ENCODE measurements at regions not wholly inside any gene's neighbourhood (a gene's known extent, or its start where the extent isn't known, plus 50 kb on each side); places are given as distances from the start of the nearest gene placed in this dataset.

GRCh38 chr1:98068016-98068415 lies 147.2 kb upstream of the DPYD start:
- in situ Hi-C loops (cut with HindIII; ENCODE audit: low sequenced_read_pairs), result no loop called here
- no peak for DNase-seq (ENCODE audit: low spot score)

- in situ Hi-C loops (cut with HindIII; ENCODE audit: low sequenced_read_pairs), result no loop called here
- DNase-seq (ENCODE audit: low spot score), result no peak
Observed at GRCh38 chr1:98066911-98067310, 146.1 kb upstream of the DPYD start.

GRCh38 chr1:98059620-98060019 lies 138.8 kb upstream of the DPYD start:
- in situ Hi-C loops (cut with HindIII; ENCODE audit: low sequenced_read_pairs), result no loop called here
- DNase-seq (ENCODE audit: low spot score), result no peak

- no peak for DNase-seq (ENCODE audit: low spot score)
- in situ Hi-C loops (cut with HindIII; ENCODE audit: low sequenced_read_pairs), result no loop called here
Observed at GRCh38 chr1:98058676-98059075, 137.8 kb upstream of the DPYD start.

GRCh38 chr1:98057236-98057910 lies 136.5 kb upstream of the DPYD start:
- DNase-seq (ENCODE audit: low spot score), result no peak
- in situ Hi-C loops (cut with HindIII; ENCODE audit: low sequenced_read_pairs), result no loop called here

GRCh38 chr1:98056781-98057180 lies 135.9 kb upstream of the DPYD start:
- no peak for DNase-seq (ENCODE audit: low spot score)
- in situ Hi-C loops (cut with HindIII; ENCODE audit: low sequenced_read_pairs), result no loop called here

GRCh38 chr1:98055457-98055856 lies 134.6 kb upstream of the DPYD start:
- no peak for DNase-seq (ENCODE audit: low spot score)
- in situ Hi-C loops (cut with HindIII; ENCODE audit: low sequenced_read_pairs), result no loop called here

GRCh38 chr1:98054786-98055185 lies 134.0 kb upstream of the DPYD start:
- in situ Hi-C loops (cut with HindIII; ENCODE audit: low sequenced_read_pairs), result no loop called here
- DNase-seq (ENCODE audit: low spot score), result no peak

- in situ Hi-C loops (cut with HindIII; ENCODE audit: low sequenced_read_pairs), result no loop called here
Observed at GRCh38 chr1:98054367-98054701, 133.5 kb upstream of the DPYD start.

GRCh38 chr1:98053471-98054366 lies 132.9 kb upstream of the DPYD start:
- no peak for DNase-seq (ENCODE audit: low spot score)
- in situ Hi-C loops (cut with HindIII; ENCODE audit: low sequenced_read_pairs), result no loop called here

More at GRCh38 chr1:98054367-98054701, 133.5 kb upstream of the DPYD start:
- DNase-seq (ENCODE audit: low spot score), result no peak

- DNase-seq (ENCODE audit: low spot score), result peak; percentile 36
- in situ Hi-C loops (cut with HindIII; ENCODE audit: low sequenced_read_pairs), result no loop called here
Observed at GRCh38 chr1:98051065-98051675, 130.3 kb upstream of the DPYD start.

GRCh38 chr1:98049370-98050135 lies 128.7 kb upstream of the DPYD start:
- in situ Hi-C loops (cut with HindIII; ENCODE audit: low sequenced_read_pairs), result no loop called here
- DNase-seq (ENCODE audit: low spot score), result no peak

GRCh38 chr1:98048751-98049325 lies 128.0 kb upstream of the DPYD start:
- no peak for DNase-seq (ENCODE audit: low spot score)
- in situ Hi-C loops (cut with HindIII; ENCODE audit: low sequenced_read_pairs), result no loop called here

GRCh38 chr1:98048244-98048643 lies 127.4 kb upstream of the DPYD start:
- peak; percentile 5 for DNase-seq (ENCODE audit: low spot score)
- in situ Hi-C loops (cut with HindIII; ENCODE audit: low sequenced_read_pairs), result no loop called here

- in situ Hi-C loops (cut with HindIII; ENCODE audit: low sequenced_read_pairs), result no loop called here
Observed at GRCh38 chr1:98047171-98047570, 126.3 kb upstream of the DPYD start.

GRCh38 chr1:98045767-98046641 lies 125.2 kb upstream of the DPYD start:
- in situ Hi-C loops (cut with HindIII; ENCODE audit: low sequenced_read_pairs), result no loop called here
- DNase-seq (ENCODE audit: low spot score), result no peak

More at GRCh38 chr1:98047171-98047570, 126.3 kb upstream of the DPYD start:
- DNase-seq (ENCODE audit: low spot score), result no peak

- in situ Hi-C loops (cut with HindIII; ENCODE audit: low sequenced_read_pairs), result no loop called here
- DNase-seq (ENCODE audit: low spot score), result no peak
Observed at GRCh38 chr1:98045211-98045766, 124.5 kb upstream of the DPYD start.

GRCh38 chr1:98044766-98045165 lies 123.9 kb upstream of the DPYD start:
- DNase-seq (ENCODE audit: low spot score), result no peak
- in situ Hi-C loops (cut with HindIII; ENCODE audit: low sequenced_read_pairs), result no loop called here
